ENCODE measurements at regions not wholly inside any gene's neighbourhood (a gene's known extent, or its start where the extent isn't known, plus 50 kb on each side); places are given as distances from the start of the nearest gene placed in this dataset.

DNA sequence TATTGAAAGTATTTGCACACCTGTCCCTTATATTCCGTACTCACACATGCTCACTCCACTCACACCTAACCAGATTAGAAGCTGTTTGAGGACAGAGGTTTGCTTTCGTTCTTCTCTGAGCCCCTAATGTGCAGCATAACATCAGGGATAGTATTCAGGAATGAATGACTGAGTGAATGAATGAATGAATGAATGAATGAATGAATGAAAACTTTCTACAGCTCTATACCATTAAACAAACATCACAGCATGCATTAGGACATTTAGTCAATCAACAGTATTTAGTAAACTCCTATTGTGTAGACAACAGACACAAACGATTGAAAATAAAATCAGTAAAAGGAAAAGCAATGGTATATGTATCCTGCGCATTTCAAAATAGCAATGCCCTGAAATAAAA lies 212.7 kb downstream of the SHQ1 start:
- Mint-ChIP-seq H3K4me3 (ENCODE audit: unreplicated experiment) (no peak overlapping the region), H3K4me1 (ENCODE audit: low read depth, unreplicated experiment) (no peaks in the 10 kb centered on the region), H3K27me3 (ENCODE audit: unreplicated experiment) (no peaks in the 10 kb centered on the region), H3K9me3 (ENCODE audit: unreplicated experiment) (no peaks in the 10 kb centered on the region), H3K36me3 (ENCODE audit: unreplicated experiment) (no peaks in the 10 kb centered on the region), H3K27ac (ENCODE audit: unreplicated experiment) (no peak overlapping the region)
- TF ChIP-seq, protein P1, sequence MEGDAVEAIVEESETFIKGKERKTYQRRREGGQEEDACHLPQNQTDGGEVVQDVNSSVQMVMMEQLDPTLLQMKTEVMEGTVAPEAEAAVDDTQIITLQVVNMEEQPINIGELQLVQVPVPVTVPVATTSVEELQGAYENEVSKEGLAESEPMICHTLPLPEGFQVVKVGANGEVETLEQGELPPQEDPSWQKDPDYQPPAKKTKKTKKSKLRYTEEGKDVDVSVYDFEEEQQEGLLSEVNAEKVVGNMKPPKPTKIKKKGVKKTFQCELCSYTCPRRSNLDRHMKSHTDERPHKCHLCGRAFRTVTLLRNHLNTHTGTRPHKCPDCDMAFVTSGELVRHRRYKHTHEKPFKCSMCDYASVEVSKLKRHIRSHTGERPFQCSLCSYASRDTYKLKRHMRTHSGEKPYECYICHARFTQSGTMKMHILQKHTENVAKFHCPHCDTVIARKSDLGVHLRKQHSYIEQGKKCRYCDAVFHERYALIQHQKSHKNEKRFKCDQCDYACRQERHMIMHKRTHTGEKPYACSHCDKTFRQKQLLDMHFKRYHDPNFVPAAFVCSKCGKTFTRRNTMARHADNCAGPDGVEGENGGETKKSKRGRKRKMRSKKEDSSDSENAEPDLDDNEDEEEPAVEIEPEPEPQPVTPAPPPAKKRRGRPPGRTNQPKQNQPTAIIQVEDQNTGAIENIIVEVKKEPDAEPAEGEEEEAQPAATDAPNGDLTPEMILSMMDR (IDR thresholded peaks at IDR 0.05; ENCODE audit: partially characterized antibody, unreplicated experiment) = no peak
- no peak for DNase-seq

- no peak for DNase-seq
- Mint-ChIP-seq H3K27ac (ENCODE audit: unreplicated experiment) (no peak overlapping the region), H3K36me3 (ENCODE audit: unreplicated experiment) (no peaks in the 10 kb centered on the region)
These were observed 214.1 kb downstream of the SHQ1 start for GRCh38 chr3:72634128-72634527.

GRCh38 chr3:72633534-72633933 lies 214.7 kb downstream of the SHQ1 start:
- no peak for DNase-seq
- Mint-ChIP-seq H3K4me1 (ENCODE audit: low read depth, unreplicated experiment) (no peaks in the 10 kb centered on the region), H3K36me3 (ENCODE audit: unreplicated experiment) (no peaks in the 10 kb centered on the region), H3K9me3 (ENCODE audit: unreplicated experiment) (no peaks in the 10 kb centered on the region), H3K4me3 (ENCODE audit: unreplicated experiment) (no peak overlapping the region), H3K27ac (ENCODE audit: unreplicated experiment) (no peak overlapping the region), H3K27me3 (ENCODE audit: unreplicated experiment) (peaks cover 1% of the 10 kb centered on the region)
- TF ChIP-seq, protein P1 (IDR thresholded peaks at IDR 0.05; ENCODE audit: partially characterized antibody, unreplicated experiment) = no peak

More at GRCh38 chr3:72634128-72634527, 214.1 kb downstream of the SHQ1 start:
- H3K4me3 Mint-ChIP-seq (ENCODE audit: unreplicated experiment) = no peak overlapping the region
- H3K27me3 Mint-ChIP-seq (ENCODE audit: unreplicated experiment) = no peaks in the 10 kb centered on the region
- H3K9me3 Mint-ChIP-seq (ENCODE audit: unreplicated experiment) = no peaks in the 10 kb centered on the region
- H3K4me1 Mint-ChIP-seq (ENCODE audit: low read depth, unreplicated experiment) = no peaks in the 10 kb centered on the region
- TF ChIP-seq, protein P1 (IDR thresholded peaks at IDR 0.05; ENCODE audit: partially characterized antibody, unreplicated experiment) = no peak

DNA sequence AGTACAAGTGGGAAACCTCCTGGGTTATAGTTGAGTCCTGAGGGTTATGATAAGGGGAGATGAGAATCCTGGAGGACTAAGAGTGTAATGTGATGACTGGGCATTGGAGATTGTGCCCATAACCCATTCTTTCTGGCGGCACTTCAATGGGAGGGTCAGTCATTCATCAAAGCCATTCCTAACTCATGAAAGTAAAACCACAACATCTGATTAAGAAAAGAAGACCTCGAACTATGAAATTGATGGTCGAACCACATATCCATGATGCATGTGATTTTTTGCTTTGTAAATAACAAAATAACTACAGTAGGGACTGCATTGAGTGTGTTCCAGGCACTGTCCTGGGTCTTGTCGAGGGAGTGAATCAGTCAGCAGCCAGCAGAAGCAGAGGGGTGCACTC lies 215.1 kb downstream of the SHQ1 start:
- H3K27ac Mint-ChIP-seq (ENCODE audit: unreplicated experiment) = no peak overlapping the region
- H3K27me3 Mint-ChIP-seq (ENCODE audit: unreplicated experiment) = peaks cover 1% of the 10 kb centered on the region
- H3K4me1 Mint-ChIP-seq (ENCODE audit: low read depth, unreplicated experiment) = no peaks in the 10 kb centered on the region
- no peak for DNase-seq
- TF ChIP-seq, protein P1 (IDR thresholded peaks at IDR 0.05; ENCODE audit: partially characterized antibody, unreplicated experiment) = no peak
- no peak overlapping the region for H3K4me3 Mint-ChIP-seq (ENCODE audit: unreplicated experiment)
- H3K36me3 Mint-ChIP-seq (ENCODE audit: unreplicated experiment) = no peaks in the 10 kb centered on the region
- no peaks in the 10 kb centered on the region for H3K9me3 Mint-ChIP-seq (ENCODE audit: unreplicated experiment)

GRCh38 chr3:72632129-72632528 lies 216.1 kb downstream of the SHQ1 start:
- no peak overlapping the region for H3K27ac Mint-ChIP-seq (ENCODE audit: unreplicated experiment)
- peaks cover 1% of the 10 kb centered on the region for H3K27me3 Mint-ChIP-seq (ENCODE audit: unreplicated experiment)
- DNase-seq = no peak
- H3K4me1 Mint-ChIP-seq (ENCODE audit: low read depth, unreplicated experiment) = no peaks in the 10 kb centered on the region
- TF ChIP-seq, protein P1 (IDR thresholded peaks at IDR 0.05; ENCODE audit: partially characterized antibody, unreplicated experiment) = no peak
- H3K36me3 Mint-ChIP-seq (ENCODE audit: unreplicated experiment) = no peaks in the 10 kb centered on the region
- no peak overlapping the region for H3K4me3 Mint-ChIP-seq (ENCODE audit: unreplicated experiment)
- H3K9me3 Mint-ChIP-seq (ENCODE audit: unreplicated experiment) = no peaks in the 10 kb centered on the region

Measured in glutamatergic neuron (in vitro differentiated cells).